Mucosa of descending colon (tissue), 3 donors: ENCODE measurements at regions not wholly inside any gene's neighbourhood (a gene's known extent, or its start where the extent isn't known, plus 50 kb on each side); places are given as distances from the start of the nearest gene placed in this dataset.

Source experiments
- ATAC-seq: fragments of 200-7000 bp; cut with Tn5 transposase; one replicate; pipeline ENCODE4 v1.9.1; 2020; ENCODE audit warnings: mild to moderate bottlenecking, moderate library complexity
- DNase-seq, 3 donors: peaks; one replicate each; pipeline ENCODE4 v3.0.0-alpha.2; 2020
- H3K36me3 ChIP-seq: fragments of 200-600 bp; one replicate; pipeline ENCODE4 v1.8.0; 2021; ENCODE audit warnings: low read depth, mild to moderate bottlenecking
- H3K4me1 ChIP-seq: fragments of 200-600 bp; one replicate; pipeline ENCODE4 v1.8.0; 2021; ENCODE audit warnings: low read depth, mild to moderate bottlenecking
- H3K4me3 ChIP-seq: fragments of 200-600 bp; one replicate; pipeline ENCODE4 v1.8.0; 2021; ENCODE audit warnings: mild to moderate bottlenecking
- H3K9me3 ChIP-seq: fragments of 200-600 bp; one replicate; pipeline ENCODE4 v1.8.0; 2021; ENCODE audit warnings: mild to moderate bottlenecking
- intact Hi-C, 2 donors: fragments of 100-400 bp; cut with DNase I in 1 of 2; cut with micrococcal nuclease in 1 of 2; formaldehyde crosslinking; loops; one replicate each; pipeline versions ENCODE4 v1.11.0 to v1.11.1; 2022; cut with DNase I, micrococcal nuclease
- TF ChIP-seq, protein P1 (sequence below): fragments of 200-600 bp; IDR thresholded peaks from one replicate; pipeline ENCODE4 v1.8.0; 2022; ENCODE audit warnings: antibody characterized with exemption, mild to moderate bottlenecking
- donor health status: DM: no; HTN: no; CAD: no; lungs with moderate emphysema.
- donor health status: DM: no; HTN: no; CAD: no.
- donor health status: DM: no; HTN: yes; CAD: no.

DNA sequence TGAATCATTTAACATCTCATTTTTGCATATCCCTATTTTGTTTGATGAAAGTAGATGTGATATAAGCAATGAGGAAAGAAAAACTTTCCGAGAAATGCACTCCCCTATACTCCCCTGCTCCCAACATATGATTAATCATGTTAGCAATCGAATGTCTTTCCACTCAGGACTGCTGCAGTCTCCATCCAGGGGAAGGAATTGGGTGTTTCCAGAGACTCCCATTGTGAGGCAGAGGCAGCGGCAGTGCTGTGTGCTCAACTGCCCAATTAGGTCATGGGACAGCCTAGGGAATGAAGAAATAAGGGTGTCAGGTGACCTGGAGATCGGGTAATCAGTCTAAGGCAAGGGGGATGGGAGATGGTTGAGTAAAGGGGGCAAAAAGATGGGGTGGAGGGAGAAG lies 268.6 kb upstream of the MEIS2 start:
- no peak for ATAC-seq
- DNase-seq, result no peak
- Histone ChIP-seq H3K4me3 (no peak overlapping the region), H3K9me3 (peaks cover 19% of the 10 kb centered on the region), H3K4me1 (no peaks in the 10 kb centered on the region), H3K36me3 (no peaks in the 10 kb centered on the region)
- intact Hi-C loops, result no loop called here
- TF ChIP-seq, protein P1, sequence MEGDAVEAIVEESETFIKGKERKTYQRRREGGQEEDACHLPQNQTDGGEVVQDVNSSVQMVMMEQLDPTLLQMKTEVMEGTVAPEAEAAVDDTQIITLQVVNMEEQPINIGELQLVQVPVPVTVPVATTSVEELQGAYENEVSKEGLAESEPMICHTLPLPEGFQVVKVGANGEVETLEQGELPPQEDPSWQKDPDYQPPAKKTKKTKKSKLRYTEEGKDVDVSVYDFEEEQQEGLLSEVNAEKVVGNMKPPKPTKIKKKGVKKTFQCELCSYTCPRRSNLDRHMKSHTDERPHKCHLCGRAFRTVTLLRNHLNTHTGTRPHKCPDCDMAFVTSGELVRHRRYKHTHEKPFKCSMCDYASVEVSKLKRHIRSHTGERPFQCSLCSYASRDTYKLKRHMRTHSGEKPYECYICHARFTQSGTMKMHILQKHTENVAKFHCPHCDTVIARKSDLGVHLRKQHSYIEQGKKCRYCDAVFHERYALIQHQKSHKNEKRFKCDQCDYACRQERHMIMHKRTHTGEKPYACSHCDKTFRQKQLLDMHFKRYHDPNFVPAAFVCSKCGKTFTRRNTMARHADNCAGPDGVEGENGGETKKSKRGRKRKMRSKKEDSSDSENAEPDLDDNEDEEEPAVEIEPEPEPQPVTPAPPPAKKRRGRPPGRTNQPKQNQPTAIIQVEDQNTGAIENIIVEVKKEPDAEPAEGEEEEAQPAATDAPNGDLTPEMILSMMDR, result no peak

DNA sequence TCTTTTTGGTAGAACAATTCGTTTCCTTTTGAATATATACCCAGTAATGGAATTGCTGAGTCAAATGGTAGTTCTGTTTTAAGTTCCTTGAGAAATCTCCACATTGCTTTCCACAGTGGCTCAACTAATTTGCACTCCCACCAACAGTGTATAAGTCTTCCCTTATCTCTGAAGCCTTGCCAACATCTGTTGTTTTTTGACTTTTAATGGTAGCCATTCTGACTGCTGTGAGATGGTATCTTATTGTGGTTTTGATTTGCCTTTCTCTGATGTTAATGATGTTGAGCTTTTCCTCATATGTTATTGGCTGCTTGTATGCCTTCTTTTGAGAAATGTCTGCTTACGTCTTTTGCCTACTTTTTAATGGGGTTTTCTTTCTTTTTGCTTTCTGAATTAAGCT lies 270.6 kb upstream of the MEIS2 start:
- TF ChIP-seq, protein P1, result no peak
- DNase-seq (no peak), ATAC-seq (no peak)
- no peaks in the 10 kb centered on the region for H3K4me1 ChIP-seq
- peaks cover 15% of the 10 kb centered on the region for H3K9me3 ChIP-seq
- no peak overlapping the region for H3K4me3 ChIP-seq
- no peaks in the 10 kb centered on the region for H3K36me3 ChIP-seq
- intact Hi-C loops, result no loop called here

DNA sequence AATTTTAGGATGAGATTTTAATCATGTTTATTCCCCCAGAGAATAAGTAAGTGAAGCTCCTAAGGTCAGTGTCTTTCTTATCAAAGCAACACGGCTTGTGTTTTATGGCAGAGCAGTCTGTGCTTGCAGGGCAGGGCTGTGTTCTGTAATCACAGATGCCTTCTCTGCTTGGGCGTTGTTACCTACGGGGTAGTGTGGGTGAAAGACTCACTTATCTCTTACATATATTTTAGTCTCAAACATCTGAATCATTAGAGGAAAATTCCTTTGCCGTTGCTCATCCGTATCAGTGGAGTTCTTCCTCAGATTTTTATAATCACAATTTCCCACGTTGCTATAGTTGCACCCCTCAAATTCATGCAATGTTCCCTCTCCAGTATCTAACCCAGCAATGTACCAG lies 271.7 kb upstream of the MEIS2 start:
- ATAC-seq, result no peak
- peaks cover 15% of the 10 kb centered on the region for H3K9me3 ChIP-seq
- intact Hi-C loops, result no loop called here
- H3K4me3 ChIP-seq, result no peak overlapping the region
- H3K4me1 ChIP-seq, result no peaks in the 10 kb centered on the region
- TF ChIP-seq, protein P1, result no peak
- no peak for DNase-seq
- H3K36me3 ChIP-seq, result no peaks in the 10 kb centered on the region

GRCh38 chr15:37375519-37375918 lies 275.2 kb upstream of the MEIS2 start:
- ATAC-seq, result no peak
- no peak overlapping the region for H3K4me3 ChIP-seq
- intact Hi-C loops, result no loop called here
- no peak for DNase-seq
- TF ChIP-seq, protein P1, result no peak
- H3K4me1 ChIP-seq, result no peaks in the 10 kb centered on the region
- no peaks in the 10 kb centered on the region for H3K36me3 ChIP-seq
- H3K9me3 ChIP-seq, result peaks cover 4% of the 10 kb centered on the region

DNA sequence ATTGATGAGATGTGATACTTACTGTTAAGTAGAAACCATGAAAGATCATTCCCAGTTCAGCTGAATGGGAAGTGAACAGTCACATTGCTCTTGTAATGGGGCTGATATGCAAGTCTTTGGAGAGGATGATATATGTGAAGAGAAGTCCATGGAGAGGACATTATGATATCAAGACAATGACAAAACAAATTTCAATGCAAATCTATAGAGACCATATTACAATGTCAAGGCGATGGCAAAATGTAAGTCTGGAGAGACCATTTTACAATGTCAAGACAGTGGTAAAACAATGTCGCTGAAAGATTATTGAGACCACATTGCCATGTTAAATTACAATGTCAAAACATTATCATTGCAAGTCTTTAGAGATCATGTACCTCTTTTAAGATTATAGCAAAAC lies 277.1 kb upstream of the MEIS2 start:
- no peak for DNase-seq
- TF ChIP-seq, protein P1, result no peak
- Histone ChIP-seq H3K36me3 (no peaks in the 10 kb centered on the region), H3K9me3 (no peaks in the 10 kb centered on the region), H3K4me3 (no peak overlapping the region), H3K4me1 (no peaks in the 10 kb centered on the region)
- intact Hi-C loops, result no loop called here
- ATAC-seq, result no peak

DNA sequence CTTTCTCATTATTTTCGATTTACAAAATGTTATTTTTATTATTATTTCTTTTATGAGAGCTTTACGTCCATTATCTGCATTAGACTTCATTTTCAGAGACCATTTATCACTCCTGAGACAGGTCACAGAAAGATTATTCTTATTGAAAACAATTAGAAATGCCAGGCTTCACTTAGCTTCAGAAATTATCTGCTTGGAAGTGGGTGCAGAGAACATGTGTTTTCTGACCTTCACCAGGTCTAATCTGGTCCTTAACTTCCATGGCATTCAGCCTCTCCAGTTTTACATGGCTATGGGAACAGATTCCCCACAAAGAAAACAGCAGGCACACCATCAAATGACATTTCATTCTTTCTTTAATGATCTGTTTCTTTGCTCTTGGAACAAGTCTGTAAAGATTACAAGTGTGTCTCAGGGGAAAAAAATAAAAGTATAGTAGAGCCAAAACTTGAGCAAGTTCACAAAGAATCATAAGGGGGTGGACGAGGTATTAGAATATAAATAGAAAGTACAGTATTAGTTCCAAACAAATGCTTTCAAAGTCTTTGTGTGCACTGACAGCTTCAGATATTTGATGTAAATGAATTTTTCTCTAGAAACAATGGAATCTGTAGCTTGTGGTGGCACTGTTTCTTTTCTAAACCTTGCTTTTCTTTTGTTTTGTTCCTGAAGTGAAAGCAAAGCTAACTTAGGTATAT lies 294.2 kb upstream of the MEIS2 start:
- TF ChIP-seq, protein P1, result no peak
- Histone ChIP-seq H3K36me3 (no peaks in the 10 kb centered on the region), H3K9me3 (peaks cover 45% of the 10 kb centered on the region), H3K4me1 (no peaks in the 10 kb centered on the region), H3K4me3 (no peak overlapping the region)
- DNase-seq, result no peak
- ATAC-seq, result no peak
- intact Hi-C loops, result no loop called here
